HuH-7 (cell line): ENCODE measurements at regions not wholly inside any gene's neighbourhood (a gene's known extent, or its start where the extent isn't known, plus 50 kb on each side); places are given as distances from the start of the nearest gene placed in this dataset.

Source experiments
- DNase-seq: peaks from one replicate; pipeline ENCODE4 v3.0.0; 2011; ENCODE audit warnings: low spot score

- DNase-seq, result no peak
These were observed 534.9 kb upstream of the KLF12 start for GRCh38 chr13:74669149-74669548.

GRCh38 chr13:74667656-74668203 is 533.5 kb upstream of the KLF12 start:
- no peak for DNase-seq

- no peak for DNase-seq
These were observed 528.7 kb upstream of the KLF12 start for GRCh38 chr13:74662905-74663304.

GRCh38 chr13:74661851-74662250 is 527.6 kb upstream of the KLF12 start:
- no peak for DNase-seq

- DNase-seq, result no peak
These were observed 523.6 kb upstream of the KLF12 start for GRCh38 chr13:74657765-74658164.

GRCh38 chr13:74651121-74651520 is 516.9 kb upstream of the KLF12 start:
- DNase-seq, result no peak

GRCh38 chr13:74647991-74648390 is 513.8 kb upstream of the KLF12 start:
- no peak for DNase-seq

- DNase-seq, result no peak
These were observed 513.0 kb upstream of the KLF12 start for GRCh38 chr13:74647211-74647610.

GRCh38 chr13:74646091-74646490 is 511.9 kb upstream of the KLF12 start:
- DNase-seq, result no peak

GRCh38 chr13:74645586-74645985 is 511.4 kb upstream of the KLF12 start:
- no peak for DNase-seq

GRCh38 chr13:74644229-74644628 is 510.0 kb upstream of the KLF12 start:
- DNase-seq, result no peak

GRCh38 chr13:74641586-74641985 is 507.4 kb upstream of the KLF12 start:
- no peak for DNase-seq

- no peak for DNase-seq
These were observed 499.5 kb upstream of the KLF12 start for GRCh38 chr13:74633734-74634133.

- no peak for DNase-seq
These were observed 495.8 kb upstream of the KLF12 start for GRCh38 chr13:74629985-74630384.

- DNase-seq, result no peak
These were observed 491.3 kb upstream of the KLF12 start for GRCh38 chr13:74625541-74625940.

GRCh38 chr13:74623761-74624160 is 489.6 kb upstream of the KLF12 start:
- no peak for DNase-seq

GRCh38 chr13:74622284-74622683 is 488.1 kb upstream of the KLF12 start:
- DNase-seq, result no peak

- DNase-seq, result no peak
These were observed 486.5 kb upstream of the KLF12 start for GRCh38 chr13:74620711-74621110.

- no peak for DNase-seq
These were observed 486.1 kb upstream of the KLF12 start for GRCh38 chr13:74620308-74620707.

GRCh38 chr13:74597526-74597925 is 463.3 kb upstream of the KLF12 start:
- no peak for DNase-seq

GRCh38 chr13:74596691-74597090 is 462.5 kb upstream of the KLF12 start:
- DNase-seq, result no peak

GRCh38 chr13:74593688-74594087 is 459.5 kb upstream of the KLF12 start:
- no peak for DNase-seq

GRCh38 chr13:74586847-74587246 is 452.6 kb upstream of the KLF12 start:
- DNase-seq, result no peak

GRCh38 chr13:74576420-74576819 is 442.2 kb upstream of the KLF12 start:
- DNase-seq, result no peak

GRCh38 chr13:74575729-74576125 is 441.5 kb upstream of the KLF12 start:
- peak; percentile 8 for DNase-seq
